C4-2B (cell line): ENCODE measurements at regions not wholly inside any gene's neighbourhood (a gene's known extent, or its start where the extent isn't known, plus 50 kb on each side); places are given as distances from the start of the nearest gene placed in this dataset.

Experiments used
- CTCF ChIP-seq: fragments of 450-650 bp; conservative IDR thresholded peaks from 2 replicates; pipeline ENCODE4 v1.5.1; 2017; ENCODE audit warnings: mild to moderate bottlenecking
- ZFX ChIP-seq: fragments of 450-650 bp; IDR thresholded peaks from 2 replicates; pipeline ENCODE4 v1.6.1; 2017

- no peak for TF ChIP-seq CTCF
- TF ChIP-seq ZFX, result no peak
Measured at GRCh38 chr10:5311617-5312016, 53.1 kb upstream of the UCN3 start.
